ENCODE measurements at regions not wholly inside any gene's neighbourhood (a gene's known extent, or its start where the extent isn't known, plus 50 kb on each side); places are given as distances from the start of the nearest gene placed in this dataset.
A peak's percentile ranks its signal among the peaks of the same experiment; 100 is the strongest.
"Not testable (repeated sequence)": the region's sequence is repeated elsewhere in the genome, so short reads cannot be mapped to it uniquely, and the experiment has no call there.

DNA sequence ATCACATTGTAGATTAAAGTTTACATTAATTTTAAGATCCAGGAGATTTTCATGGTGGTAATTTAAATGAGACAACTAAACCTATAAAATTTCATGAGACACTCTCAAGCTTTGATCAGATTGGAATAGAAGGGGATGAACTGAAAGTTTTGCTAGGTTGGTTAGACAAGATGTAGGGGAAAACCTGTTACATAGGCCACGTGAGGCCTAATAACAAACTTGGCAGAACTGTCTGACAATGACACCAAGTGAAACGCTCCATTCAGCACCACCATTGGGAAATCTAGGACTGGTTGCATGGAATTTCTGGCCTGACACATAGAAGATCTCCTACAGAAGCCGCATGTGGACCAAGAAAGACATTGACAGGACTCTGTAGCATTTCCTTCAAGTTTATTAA is 87.8 kb upstream of the SLC39A10 start:
- DNase-seq: no peak

DNA sequence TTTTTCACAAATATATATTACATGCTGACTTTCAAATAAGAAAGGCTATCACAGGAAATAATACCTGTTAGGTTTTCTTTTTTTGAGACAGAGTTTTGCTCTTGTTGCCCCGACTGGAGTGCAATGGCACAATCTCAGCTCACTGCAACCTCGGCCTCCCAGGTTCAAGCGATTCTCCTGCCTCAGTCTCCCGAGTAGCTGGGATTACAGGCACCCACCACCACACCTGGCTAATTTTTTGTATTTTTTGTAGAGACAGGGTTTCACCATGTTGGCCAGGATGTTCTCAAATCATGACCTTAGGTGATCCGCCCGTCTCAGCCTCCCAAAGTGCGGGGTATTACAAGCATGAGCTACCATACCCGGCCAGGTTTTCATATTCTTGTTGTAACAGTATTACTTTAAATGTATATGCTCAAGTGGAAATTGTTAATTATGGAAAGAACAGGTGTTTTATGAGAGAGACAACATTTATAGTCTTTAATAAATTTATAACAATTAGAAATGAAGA is 92.3 kb upstream of the SLC39A10 start:
- not testable (repeated sequence) for DNase-seq

DNA sequence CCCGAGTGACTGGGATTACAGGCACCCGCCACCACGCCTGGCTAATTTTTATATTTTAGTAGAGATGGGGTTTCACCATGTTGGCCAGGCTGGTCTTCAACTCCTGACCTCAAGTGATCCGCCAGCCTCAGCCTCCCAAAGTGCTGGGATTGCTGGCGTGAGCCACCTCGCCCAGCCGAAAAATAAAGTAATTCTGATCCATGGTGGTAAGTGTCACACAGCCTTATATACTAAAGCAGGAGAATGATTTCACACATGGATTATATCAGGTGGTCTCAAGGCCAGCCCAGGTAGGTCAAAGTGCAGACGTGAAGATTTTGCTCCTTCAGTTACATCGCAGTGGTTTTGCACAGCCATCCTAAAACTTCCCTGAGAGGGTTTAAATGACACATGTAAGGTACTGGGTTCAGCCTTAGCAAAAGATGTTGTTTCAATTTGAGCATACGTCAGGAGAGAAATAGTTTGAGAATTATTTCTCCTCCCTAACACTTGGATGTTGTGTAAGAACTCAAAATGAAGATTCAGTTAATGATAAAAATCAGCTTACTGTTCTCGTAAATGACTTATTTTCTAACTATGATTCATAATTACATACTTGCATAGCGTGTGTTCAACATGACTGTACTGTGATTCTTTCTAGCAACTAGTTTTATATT is 93.0 kb upstream of the SLC39A10 start:
- DNase-seq: peak; percentile 45

DNA sequence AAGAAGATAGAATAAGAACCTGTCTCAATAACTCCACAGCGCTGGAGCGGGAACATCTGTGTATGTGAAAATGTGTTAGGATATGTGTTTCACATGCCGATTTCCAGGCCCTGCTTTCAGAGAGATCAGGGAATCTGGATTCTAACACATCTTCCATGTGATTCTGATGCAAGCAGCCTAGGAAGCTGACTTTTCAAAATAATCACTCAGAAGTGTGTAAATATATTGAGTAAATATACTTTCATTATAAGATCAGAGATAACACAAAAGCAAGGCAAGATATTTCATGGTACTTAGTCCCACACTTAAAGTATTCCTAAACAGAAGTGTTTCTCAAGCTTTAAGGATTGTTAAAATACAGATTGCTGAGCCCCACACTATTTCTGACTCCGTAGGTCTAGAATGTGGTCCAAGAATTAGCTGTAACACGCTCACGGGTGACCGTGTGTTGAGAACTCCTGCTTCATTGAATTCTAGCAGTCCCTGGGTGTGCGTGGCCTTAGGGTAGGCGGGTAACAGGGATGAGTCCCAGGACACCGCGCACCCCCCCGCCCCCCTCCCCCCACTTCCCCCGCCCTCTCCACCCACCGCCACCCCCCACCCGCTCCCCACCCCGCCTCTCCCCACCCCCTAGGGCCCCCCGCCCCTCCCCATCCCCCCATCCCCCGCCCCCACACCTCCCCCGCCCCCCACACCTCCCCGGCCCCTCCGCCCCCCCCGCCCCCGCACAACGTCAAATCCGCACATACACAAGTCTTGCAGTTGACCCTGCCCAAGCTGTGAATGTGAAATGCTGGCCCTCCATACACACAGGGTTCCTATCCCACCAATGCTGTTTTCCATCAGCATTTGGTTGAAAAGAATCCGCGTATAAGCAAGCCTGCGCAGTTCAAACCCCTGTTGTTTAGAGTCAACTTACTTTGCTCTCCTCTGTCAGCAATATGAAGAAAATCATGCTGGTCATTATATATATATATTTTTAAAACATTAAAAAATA is 94.2 kb upstream of the SLC39A10 start:
- DNase-seq: peak; percentile 44

DNA sequence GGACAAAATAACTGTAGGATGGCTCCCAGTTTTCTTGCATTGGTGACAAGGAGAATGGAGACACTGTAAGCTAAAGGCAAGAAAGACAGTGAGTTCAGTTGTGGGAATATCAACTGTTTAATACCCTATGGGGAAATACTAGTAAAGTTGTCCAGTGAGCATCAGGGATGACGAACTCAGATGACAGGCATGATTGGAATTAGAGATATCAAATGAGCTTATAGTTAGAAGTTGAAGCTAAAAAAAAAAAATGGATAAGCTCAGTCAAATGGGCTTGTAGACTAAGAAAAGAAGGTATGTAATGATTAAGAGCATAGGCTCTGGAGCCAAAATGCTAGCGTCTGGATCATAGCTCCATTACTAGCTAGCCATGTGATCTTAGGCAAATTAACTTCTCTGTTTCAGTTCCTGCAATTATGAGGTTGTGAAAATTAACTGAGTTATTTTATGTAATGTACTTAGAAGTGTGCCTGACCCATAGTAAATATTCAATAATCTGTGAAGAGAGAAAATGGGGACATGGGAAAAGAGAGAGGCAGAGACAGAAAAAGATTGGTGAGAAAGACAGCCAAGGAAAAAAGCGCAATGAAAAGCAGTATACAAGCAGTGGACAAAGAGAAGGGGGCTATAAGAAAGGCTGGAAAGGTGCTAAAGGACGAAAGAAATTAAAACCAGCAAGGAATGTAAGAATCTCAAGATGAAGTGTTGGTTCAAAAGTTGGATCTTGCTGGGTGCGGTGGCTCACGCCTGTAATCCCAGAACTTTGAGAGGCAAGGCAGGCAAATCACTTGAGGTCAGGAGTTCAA is 95.7 kb upstream of the SLC39A10 start:
- no peak for DNase-seq

DNA sequence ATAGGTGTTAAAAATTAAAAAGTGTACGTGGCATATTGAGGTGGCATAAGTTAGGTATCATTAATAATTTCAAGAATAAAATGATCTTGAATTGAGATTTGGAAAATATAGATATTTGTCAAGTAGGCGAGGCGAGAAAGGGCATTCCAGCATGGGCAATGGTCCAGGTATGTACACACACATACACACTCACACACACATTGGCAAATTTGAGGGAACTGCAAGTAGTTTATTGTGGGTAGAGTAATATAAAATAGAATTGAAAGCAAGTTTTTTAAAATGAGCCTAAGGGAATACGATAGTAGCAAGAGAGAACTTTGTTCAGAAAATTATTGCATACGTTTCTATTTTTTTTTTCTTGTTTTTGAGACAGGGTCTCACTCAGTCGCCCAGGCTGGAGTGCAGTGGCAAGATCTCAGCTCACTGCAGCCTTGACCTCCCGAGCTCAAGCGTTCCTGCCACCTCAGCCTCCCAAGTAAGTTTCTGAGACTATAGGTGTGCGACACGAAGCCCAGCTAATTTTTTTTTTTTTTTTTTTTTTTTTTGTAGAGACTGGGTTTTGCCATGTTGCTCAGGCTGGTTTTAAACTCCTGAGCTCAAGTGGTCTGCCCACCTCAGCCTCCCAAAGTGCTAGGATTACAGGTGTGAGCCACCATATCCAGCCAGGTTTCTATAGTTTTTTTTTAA is 96.7 kb upstream of the SLC39A10 start:
- DNase-seq: no peak

DNA sequence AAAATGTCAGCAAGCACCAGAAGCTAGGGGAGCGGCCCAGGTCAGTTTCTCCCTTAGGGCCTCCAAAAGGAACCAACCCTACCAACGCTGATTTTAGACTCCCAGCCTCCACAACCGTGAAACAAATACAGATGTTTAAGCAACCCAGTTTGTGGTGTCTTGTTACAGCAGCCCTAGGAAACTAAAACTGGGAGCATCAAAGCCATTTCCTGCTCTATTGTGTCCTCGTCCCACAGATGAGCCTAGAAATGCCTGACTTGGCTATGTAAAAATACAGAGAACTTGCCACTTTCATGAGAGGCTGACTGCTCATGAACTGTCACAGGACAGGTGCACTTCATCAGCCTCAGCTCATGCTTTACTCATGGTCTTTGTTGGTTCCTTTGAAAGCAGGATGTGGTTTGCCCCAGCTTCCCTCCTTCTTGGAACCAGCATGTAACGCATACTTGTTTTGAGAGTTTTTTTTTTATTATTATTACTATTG is 97.6 kb upstream of the SLC39A10 start:
- DNase-seq: peak; percentile 73

DNA sequence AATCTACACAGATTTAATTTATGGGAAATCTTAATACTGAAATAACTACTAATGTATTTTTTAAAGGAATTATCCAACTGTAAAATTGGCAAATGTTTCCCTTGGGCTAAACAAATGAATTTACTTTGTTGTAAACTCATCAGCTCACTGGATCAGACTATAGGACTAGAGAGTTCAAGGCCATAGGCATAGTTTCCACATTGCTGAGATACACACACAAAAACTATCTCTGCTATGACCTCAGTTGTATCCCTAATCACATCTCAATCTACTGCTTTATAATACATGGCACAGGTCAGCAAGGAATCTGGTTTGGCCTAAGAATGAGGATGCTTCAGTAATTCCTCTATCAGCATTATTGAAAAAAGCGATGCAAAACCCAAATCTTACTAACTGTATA is 101.1 kb upstream of the SLC39A10 start:
- DNase-seq: no peak

DNA sequence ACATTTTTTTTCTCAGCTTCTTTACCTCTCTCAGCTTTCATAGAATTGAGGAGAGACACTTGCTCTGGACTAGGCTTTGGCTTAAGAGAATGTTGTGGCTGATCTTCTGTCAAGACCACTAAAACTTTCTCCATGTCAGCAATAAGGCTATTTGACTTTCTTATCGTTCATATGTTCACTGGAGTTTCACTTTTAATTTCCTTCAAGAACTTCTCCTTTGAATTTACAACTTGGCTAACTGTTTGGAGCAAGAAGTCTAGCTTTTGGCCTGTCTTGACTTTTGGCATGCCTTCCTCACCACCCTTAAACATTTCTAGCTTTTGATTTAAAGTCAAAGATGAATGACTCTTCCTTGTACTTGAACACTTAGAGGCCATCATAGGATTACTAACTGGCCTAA is 104.4 kb upstream of the SLC39A10 start:
- no peak for DNase-seq

DNA sequence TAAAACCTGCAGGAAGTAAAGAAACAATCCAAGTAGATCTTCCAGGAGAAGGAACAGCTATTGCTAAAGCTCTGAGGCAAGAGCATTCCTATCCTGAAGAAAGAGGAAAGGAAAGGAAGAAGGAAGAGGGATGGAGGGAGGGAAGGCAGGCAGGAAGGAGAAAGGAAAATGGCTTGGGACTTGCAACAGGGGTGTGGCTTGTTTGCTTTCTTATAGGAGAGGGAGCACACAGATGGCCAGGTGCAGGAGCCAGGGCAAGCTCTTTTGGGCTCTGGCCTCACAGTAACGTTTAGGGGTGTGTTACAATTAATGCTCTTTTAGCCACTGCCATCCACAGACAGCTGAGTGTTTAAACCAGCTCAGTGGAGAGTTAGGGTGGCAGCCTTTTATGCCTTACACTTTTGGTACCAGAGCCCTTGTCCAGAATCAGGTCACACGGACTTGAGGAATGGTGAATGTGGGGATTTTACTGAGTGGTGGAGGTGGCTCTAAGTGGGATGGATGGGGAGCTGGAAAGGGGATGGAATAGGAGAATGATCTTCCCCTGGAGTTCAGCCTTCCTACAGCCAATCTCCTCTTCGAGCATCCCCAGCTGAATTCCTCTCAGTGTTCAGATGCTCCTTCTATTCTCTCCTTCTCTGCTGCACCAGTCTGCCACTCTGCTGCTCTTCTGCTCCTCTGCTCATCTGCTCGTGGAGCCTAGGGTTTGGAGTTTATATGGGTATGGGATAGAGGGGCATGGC is 108.7 kb upstream of the SLC39A10 start:
- DNase-seq: no peak

DNA sequence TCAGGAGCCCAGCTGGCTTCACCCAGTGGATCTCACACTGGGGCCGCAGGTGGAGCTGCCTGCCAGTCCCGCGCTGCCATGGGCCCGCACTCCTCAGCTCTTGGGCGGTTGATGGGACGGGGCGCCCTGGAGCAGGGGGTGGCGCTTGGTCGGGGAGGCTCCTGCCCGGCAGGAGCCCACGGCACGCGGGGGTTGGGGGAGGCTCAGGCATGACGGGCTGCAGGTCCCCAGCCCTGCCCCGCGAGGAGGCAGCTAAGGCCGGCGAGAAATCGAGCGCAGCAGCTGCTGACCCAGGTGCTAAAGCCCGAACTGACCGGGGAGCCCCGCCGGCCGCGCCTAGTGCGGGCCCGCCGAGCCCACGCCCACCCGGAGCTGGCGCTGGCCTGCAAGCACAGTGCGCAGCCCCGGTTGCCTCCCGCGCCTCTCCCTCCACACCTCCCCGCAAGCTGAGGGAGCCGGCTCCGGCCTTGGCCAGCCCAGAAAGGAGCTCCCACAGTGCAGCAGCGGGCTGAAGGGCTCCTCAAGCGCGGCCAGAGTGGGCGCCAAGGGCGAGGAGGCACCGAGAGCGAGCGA is 109.7 kb upstream of the SLC39A10 start:
- not testable (repeated sequence) for DNase-seq

DNA sequence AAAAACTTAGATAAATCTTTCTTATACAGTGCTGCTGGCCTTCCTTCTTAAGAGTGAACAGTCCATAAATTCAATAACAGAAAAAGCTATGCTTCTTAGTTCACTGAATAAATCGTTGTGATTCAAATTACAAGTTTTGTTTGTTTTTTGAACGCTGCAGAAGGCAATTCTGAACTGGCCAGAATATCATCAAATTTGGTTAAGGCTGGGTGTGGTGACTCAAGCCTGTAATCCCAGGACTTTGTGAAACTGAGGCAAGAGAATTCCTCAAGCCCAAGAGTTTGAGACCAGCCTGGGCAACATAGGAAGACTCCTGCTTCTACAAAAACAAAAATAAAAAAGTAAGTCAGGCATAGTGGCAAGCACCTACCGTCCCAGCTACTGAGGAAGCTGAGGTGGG is 111.2 kb upstream of the SLC39A10 start:
- no peak for DNase-seq

DNA sequence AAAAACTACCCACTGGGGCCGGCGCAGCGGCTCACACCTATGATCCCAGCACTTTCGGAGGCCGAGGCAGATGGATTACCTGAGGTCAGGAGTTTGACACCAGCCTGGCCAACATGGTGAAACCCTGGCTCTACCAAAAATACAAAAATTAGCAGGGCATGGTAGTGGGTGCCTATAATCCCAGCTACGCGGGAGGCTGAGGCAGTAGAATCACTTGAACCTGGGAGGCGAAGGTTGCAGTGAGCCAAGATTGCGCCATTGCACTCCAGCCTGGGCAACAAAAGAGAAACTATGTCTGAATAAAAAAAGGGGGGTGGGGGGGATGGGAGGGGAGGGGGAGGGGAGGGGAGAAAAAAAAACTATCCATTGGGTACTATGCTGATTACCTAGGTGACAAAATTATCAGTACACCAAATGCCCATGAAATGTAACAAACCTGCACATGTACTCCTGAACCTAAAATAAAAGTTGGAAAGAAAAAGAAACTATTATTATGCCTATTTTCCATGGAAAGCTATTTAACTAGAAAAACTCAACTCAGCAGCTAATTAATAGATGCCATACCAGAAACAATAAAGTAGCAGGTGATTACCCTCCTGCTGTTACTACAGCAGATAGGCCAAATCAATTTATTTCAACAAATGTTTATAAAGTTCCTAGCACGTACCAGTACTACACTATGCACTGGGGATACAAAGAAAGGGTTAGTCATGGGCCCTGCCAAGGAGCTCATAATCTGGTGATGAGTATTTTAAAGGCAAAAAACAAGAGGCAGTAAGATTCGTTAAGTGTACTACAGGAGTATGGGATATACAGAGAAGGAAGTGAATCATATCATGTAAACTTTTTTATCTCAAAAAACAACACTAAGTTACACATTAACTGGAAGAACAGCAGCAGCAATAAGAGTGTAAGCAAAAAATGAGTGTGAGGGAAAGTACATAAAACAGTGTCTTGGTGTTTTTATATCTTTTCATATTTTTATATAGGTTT is 112.8 kb upstream of the SLC39A10 start:
- DNase-seq: no peak

DNA sequence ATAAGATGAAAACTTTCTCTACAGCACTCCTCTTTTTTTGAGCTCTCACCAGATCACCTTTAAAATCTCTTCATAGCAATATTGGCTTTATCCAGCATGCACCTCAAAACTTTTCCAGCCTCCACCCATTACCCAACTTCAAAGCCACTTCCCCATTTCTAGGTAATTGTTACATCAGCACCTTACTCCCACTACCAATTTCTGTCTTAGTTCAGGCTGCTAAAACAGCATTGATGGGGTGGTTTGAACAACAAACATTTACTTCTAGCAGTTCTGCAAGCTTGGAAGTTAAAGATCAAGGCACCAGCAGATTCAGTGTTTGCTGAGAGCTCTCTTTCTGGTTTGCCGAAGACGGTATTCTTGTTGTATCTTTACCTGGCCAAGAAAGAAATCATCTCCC is 114.0 kb upstream of the SLC39A10 start:
- DNase-seq: no peak

DNA sequence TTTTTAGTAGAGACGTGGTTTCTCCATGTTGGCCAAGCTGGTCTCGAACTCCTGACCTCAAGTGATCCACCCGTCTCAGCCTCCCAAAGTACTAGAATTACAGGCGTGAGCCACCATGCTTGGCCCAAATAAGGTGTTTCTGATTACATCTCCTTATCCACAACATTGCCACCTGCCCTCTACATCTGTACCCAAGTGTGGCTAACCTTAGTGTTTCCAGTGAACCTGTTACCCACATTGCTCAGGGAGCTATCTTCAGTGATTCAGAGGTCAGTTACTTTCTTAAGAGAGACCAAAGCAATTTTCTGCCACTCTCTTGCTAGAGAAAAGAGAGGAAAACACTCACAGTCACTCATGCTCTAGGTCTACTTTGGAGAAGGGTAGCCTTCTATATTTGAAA is 115.0 kb upstream of the SLC39A10 start:
- no peak for DNase-seq

DNA sequence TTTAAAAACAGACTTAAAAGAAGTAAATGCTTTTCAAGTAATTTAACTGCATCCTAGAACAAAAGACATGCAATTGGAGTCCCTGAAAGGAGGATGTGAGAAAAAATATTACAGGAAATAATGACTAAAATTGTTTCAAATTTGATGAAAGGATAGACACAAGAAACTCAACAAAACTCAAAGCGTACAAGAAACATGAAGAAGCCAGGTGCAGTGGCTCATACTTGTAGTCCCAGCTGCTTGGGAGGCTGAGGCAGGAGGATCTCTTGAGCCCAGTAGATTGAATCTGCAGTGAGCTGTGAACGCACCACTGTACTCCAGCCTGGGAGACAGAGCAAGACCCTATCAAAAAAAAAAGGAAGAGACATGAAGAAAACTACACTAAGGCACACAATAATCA is 118.1 kb upstream of the SLC39A10 start:
- no peak for DNase-seq

DNA sequence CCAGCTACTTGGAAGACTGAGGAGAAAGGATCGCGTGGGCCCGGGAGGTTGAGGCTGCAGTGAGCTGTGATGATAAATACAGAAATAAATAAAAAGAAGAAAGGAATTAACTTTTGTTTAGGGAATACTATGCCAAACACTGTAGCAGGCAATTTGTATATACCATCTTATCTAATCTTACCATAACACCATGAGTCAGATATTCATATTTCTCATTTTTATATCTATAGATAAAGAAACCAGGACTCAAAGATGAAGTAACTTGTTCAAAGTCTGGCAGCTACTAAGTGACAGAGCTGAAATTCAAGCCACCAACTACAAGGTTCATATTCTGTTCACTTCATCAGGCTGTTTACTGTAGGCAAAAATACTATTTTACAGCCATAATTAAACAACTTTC is 119.2 kb upstream of the SLC39A10 start:
- DNase-seq: no peak

DNA sequence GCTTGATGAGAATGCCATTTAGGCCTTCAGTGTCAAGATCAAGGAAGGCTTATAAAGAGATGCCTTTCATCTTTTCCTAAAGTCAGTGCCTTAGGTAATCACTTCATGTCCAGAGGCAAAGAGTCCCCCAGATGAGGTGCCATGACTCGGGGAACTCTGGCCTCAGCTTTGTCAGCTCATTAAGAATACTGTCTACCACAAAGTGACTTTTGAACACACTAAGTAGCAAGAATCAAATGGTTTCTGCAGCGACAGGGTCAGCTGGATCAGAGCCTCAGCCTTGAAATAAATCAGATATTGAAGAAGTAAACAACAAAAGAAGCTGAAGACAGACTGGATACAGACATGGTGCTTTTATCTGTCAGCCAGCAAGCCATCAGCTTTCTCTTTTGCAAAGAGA is 120.1 kb upstream of the SLC39A10 start:
- DNase-seq: no peak

DNA sequence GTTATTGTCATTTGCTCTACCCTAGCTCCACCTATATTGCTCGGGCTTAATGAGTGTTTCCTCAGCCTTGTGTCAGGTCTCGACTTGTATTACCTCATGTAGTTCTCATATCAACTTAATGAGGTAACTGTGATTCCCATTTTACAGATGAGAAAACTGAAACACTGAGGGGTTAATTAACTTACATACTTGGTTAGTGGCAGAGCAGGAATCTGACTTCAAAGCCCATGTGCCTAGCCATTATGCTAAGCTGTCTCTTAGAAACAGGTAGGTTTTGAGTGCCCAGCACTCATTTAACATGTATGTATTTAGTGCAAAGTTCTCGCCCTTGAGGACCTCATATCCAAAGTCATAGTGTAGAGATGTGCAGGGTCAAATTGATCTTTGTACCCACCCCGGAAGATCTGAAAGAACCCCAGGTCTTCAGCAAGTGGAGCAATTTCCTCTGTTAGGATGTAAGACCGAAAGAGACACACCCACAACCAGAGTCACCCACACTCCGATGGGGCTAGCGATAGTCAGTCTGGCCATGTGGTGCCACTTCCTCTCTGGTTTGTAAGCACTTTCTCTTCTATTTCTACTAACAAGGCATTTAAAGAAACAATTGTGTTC is 121.0 kb upstream of the SLC39A10 start:
- DNase-seq: peak; percentile 78

DNA sequence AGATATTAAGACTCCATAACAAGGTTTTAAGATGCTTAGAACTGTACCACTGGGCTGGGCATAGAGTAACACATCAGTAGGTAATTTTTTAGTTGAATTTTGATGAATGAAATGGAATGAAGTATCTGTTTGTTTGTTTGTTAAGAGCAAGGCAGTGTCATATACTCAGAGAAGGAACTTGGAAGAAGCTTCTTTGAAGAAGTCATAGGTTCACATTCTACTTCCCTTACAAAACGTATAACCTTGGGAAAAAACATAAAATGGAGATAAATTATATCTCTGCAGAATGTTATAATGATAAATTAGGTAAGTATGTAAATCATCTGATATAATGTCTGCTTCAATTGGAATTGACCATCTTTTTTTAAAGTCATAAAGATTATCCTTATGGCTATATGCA is 122.1 kb upstream of the SLC39A10 start:
- no peak for DNase-seq

All from stimulated activated CD8-positive, alpha-beta memory T cell treated with anti-CD3 and anti-CD28 coated beads, Interleukin-4, amount 100 ng/mL, for 48 hours (primary cell).